Upper lobe of right lung (tissue), 1 donor: ENCODE measurements at regions not wholly inside any gene's neighbourhood (a gene's known extent, or its start where the extent isn't known, plus 50 kb on each side); places are given as distances from the start of the nearest gene placed in this dataset.

Experiments used
- ATAC-seq: fragments of 200-7000 bp; cut with Tn5 transposase; one replicate; pipeline ENCODE4 v1.9.1; 2020; ENCODE audit warnings: mild to moderate bottlenecking, moderate library complexity
- DNase-seq: peaks from one replicate; pipeline ENCODE4 v3.0.0-alpha.2; 2020
- H3K27ac ChIP-seq: fragments of 200-600 bp; one replicate; pipeline ENCODE4 v1.8.0; 2022
- H3K27me3 ChIP-seq: fragments of 200-600 bp; one replicate; pipeline ENCODE4 v1.8.0; 2022; ENCODE audit warnings: mild to moderate bottlenecking
- H3K36me3 ChIP-seq: fragments of 200-600 bp; one replicate; pipeline ENCODE4 v1.8.0; 2022
- H3K4me1 ChIP-seq: fragments of 200-600 bp; one replicate; pipeline ENCODE4 v1.8.0; 2022
- H3K4me3 ChIP-seq: fragments of 200-600 bp; one replicate; pipeline ENCODE4 v1.8.0; 2022; ENCODE audit warnings: mild to moderate bottlenecking
- H3K9me3 ChIP-seq: fragments of 200-600 bp; one replicate; pipeline ENCODE4 v1.8.0; 2022
- intact Hi-C: fragments of 100-400 bp; cut with DNase I; formaldehyde crosslinking; loops from one replicate; pipeline ENCODE4 v1.11.0; 2022
- TF ChIP-seq, protein P1 (sequence below): fragments of 200-600 bp; IDR thresholded peaks from one replicate; pipeline ENCODE4 v1.8.0; 2022; ENCODE audit warnings: antibody characterized with exemption
- donor health status: DM: no; HTN: yes; CAD: no; lungs with severe emphysema.

DNA sequence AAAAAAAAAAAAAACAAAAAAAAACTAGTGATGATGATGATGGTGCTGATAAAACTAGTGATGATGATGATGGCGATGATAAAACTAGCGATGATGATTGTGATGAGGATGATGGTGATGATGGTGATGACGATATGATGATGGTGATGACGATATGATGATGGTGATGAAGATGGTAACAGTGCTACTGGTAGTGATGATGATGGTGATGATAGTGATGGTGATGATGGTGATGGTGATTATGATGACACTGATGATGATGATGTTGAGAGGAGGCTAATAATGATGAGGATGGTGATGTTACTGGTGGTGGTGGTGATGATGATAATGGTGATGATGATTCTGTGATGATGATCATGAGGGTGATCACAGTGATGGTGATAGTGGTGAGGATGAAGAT is 345.5 kb upstream of the CDH4 start:
- Histone ChIP-seq H3K4me1 (no peaks in the 10 kb centered on the region), H3K27me3 (no peaks in the 10 kb centered on the region), H3K27ac (no peak overlapping the region), H3K9me3 (no peaks in the 10 kb centered on the region), H3K36me3 (no peaks in the 10 kb centered on the region), H3K4me3 (no peak overlapping the region)
- ATAC-seq (no peak), DNase-seq (no peak)
- TF ChIP-seq, protein P1, sequence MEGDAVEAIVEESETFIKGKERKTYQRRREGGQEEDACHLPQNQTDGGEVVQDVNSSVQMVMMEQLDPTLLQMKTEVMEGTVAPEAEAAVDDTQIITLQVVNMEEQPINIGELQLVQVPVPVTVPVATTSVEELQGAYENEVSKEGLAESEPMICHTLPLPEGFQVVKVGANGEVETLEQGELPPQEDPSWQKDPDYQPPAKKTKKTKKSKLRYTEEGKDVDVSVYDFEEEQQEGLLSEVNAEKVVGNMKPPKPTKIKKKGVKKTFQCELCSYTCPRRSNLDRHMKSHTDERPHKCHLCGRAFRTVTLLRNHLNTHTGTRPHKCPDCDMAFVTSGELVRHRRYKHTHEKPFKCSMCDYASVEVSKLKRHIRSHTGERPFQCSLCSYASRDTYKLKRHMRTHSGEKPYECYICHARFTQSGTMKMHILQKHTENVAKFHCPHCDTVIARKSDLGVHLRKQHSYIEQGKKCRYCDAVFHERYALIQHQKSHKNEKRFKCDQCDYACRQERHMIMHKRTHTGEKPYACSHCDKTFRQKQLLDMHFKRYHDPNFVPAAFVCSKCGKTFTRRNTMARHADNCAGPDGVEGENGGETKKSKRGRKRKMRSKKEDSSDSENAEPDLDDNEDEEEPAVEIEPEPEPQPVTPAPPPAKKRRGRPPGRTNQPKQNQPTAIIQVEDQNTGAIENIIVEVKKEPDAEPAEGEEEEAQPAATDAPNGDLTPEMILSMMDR: no peak
- intact Hi-C loops: no loop called here

DNA sequence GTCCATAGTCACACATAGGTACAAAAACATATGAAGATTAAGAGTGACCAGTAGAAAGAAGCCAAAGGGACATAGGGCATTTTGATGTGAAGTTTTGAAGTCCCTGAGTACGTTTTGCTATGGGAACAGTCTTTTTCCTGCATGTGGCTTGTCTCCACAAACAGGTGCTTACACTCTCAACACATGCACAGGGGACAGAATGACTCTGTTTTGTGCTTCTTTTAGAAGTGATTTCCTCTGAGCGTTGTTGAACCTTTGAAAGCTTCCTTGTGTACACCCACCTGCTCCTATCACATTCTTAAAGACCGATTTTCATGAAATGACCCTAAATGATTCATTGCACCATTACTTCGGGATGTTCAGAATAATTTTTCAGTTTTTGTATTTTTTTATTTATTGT is 338.8 kb upstream of the CDH4 start:
- no peaks in the 10 kb centered on the region for H3K27me3 ChIP-seq
- H3K27ac ChIP-seq: no peak overlapping the region
- TF ChIP-seq, protein P1: no peak
- H3K4me3 ChIP-seq: no peak overlapping the region
- H3K4me1 ChIP-seq: no peaks in the 10 kb centered on the region
- no peaks in the 10 kb centered on the region for H3K9me3 ChIP-seq
- DNase-seq: no peak
- no peaks in the 10 kb centered on the region for H3K36me3 ChIP-seq
- intact Hi-C loops: no loop called here
- no peak for ATAC-seq

GRCh38 chr20:60921022-60921622 is 330.9 kb upstream of the CDH4 start:
- TF ChIP-seq, protein P1: no peak
- no peaks in the 10 kb centered on the region for H3K9me3 ChIP-seq
- H3K4me3 ChIP-seq: no peak overlapping the region
- peak; percentile 51 for ATAC-seq
- no peaks in the 10 kb centered on the region for H3K27me3 ChIP-seq
- no peaks in the 10 kb centered on the region for H3K36me3 ChIP-seq
- H3K27ac ChIP-seq: no peak overlapping the region
- DNase-seq: peak; percentile 72
- H3K4me1 ChIP-seq: no peaks in the 10 kb centered on the region
- intact Hi-C loops: no loop called here

DNA sequence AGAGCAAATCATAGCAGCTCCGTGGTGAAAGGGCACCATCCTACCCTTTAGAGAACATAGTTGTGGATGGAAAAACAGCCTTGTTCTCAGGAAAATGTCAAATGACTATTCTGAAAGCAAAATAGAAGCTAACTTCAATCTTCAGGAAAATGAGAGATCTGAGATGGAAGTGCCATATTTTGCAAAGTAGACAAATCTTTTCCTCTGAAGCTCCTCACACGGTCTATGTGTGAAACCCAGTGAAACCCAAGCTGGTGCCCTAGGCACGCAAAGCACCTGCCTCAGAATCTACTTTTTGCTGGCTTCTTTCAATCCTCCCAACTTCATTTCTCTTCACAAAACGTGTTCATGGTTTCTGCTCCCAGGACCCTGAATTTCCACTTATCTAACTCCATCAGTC is 325.2 kb upstream of the CDH4 start:
- no peak overlapping the region for H3K27ac ChIP-seq
- no peaks in the 10 kb centered on the region for H3K27me3 ChIP-seq
- intact Hi-C loops: no loop called here
- no peaks in the 10 kb centered on the region for H3K36me3 ChIP-seq
- no peaks in the 10 kb centered on the region for H3K4me1 ChIP-seq
- TF ChIP-seq, protein P1: no peak
- H3K9me3 ChIP-seq: no peaks in the 10 kb centered on the region
- ATAC-seq: no peak
- DNase-seq: no peak
- H3K4me3 ChIP-seq: no peak overlapping the region

- H3K4me3 ChIP-seq: no peak overlapping the region
- intact Hi-C loops: no loop called here
- DNase-seq (no peak), ATAC-seq (no peak)
- H3K9me3 ChIP-seq: no peaks in the 10 kb centered on the region
- H3K27ac ChIP-seq: no peak overlapping the region
- H3K36me3 ChIP-seq: no peaks in the 10 kb centered on the region
- no peaks in the 10 kb centered on the region for H3K27me3 ChIP-seq
- TF ChIP-seq, protein P1: no peak
- no peaks in the 10 kb centered on the region for H3K4me1 ChIP-seq
Measured at GRCh38 chr20:60928341-60928740, 323.7 kb upstream of the CDH4 start.
